OCI-LY3 (cell line): ENCODE measurements at regions not wholly inside any gene's neighbourhood (a gene's known extent, or its start where the extent isn't known, plus 50 kb on each side); places are given as distances from the start of the nearest gene placed in this dataset.

Experiments
- CTCF ChIP-seq: fragments of 200-600, 300-600 bp; sonication (generic); IDR thresholded peaks from 2 replicates; pipeline ENCODE4 v1.5.1; 2014; ENCODE audit warnings: antibody characterized with exemption, low read length, low read depth
- EZH2phosphoT487 ChIP-seq: fragments of 200-600 bp; shearing (Covaris generic); IDR thresholded peaks from 2 replicates; pipeline ENCODE4 v1.6.1; 2018; ENCODE audit warnings: antibody characterized with exemption, mixed run types, low read depth

GRCh38 chr6:14422917-14423316 lies 305.3 kb downstream of the CD83 start:
- TF ChIP-seq CTCF (no peak), EZH2phosphoT487 (no peak)
